ENCODE measurements at regions not wholly inside any gene's neighbourhood (a gene's known extent, or its start where the extent isn't known, plus 50 kb on each side); places are given as distances from the start of the nearest gene placed in this dataset.

- no peak overlapping the region for H3K4me3 ChIP-seq (ENCODE audit: low read length)
- TF ChIP-seq CTCF (conservative IDR thresholded peaks at IDR 0.05; ENCODE audit: low read depth, low read length): no peak
- DNase-seq (ENCODE audit: low read depth): no peak
Observed at GRCh38 chrX:9147086-9147485, 113.2 kb upstream of the FAM9B start.

- no peak for DNase-seq (ENCODE audit: low read depth)
- no peak overlapping the region for H3K4me3 ChIP-seq (ENCODE audit: low read length)
- no peak for TF ChIP-seq CTCF (conservative IDR thresholded peaks at IDR 0.05; ENCODE audit: low read depth, low read length)
Observed at GRCh38 chrX:9147726-9148125, 113.8 kb upstream of the FAM9B start.

- no peak overlapping the region for H3K4me3 ChIP-seq (ENCODE audit: low read length)
- TF ChIP-seq CTCF (conservative IDR thresholded peaks at IDR 0.05; ENCODE audit: low read depth, low read length): no peak
- no peak for DNase-seq (ENCODE audit: low read depth)
Observed at GRCh38 chrX:9148615-9149399, 114.9 kb upstream of the FAM9B start.

GRCh38 chrX:9149501-9150245, 115.7 kb upstream of the FAM9B start:
- no peak for TF ChIP-seq CTCF (conservative IDR thresholded peaks at IDR 0.05; ENCODE audit: low read depth, low read length)
- no peak for DNase-seq (ENCODE audit: low read depth)
- H3K4me3 ChIP-seq (ENCODE audit: low read length): no peak overlapping the region

GRCh38 chrX:9151772-9152307, 117.9 kb upstream of the FAM9B start:
- H3K4me3 ChIP-seq (ENCODE audit: low read length): no peak overlapping the region
- TF ChIP-seq CTCF (conservative IDR thresholded peaks at IDR 0.05; ENCODE audit: low read depth, low read length): no peak
- DNase-seq (ENCODE audit: low read depth): no peak

GRCh38 chrX:9153300-9153699, 119.4 kb upstream of the FAM9B start:
- H3K4me3 ChIP-seq (ENCODE audit: low read length): no peak overlapping the region
- DNase-seq (ENCODE audit: low read depth): no peak
- no peak for TF ChIP-seq CTCF (conservative IDR thresholded peaks at IDR 0.05; ENCODE audit: low read depth, low read length)
